SU-DHL-6 (cell line): ENCODE measurements at regions not wholly inside any gene's neighbourhood (a gene's known extent, or its start where the extent isn't known, plus 50 kb on each side); places are given as distances from the start of the nearest gene placed in this dataset.
A peak's percentile ranks its signal among the peaks of the same experiment; 100 is the strongest.
"Not testable (repeated sequence)": the region's sequence is repeated elsewhere in the genome, so short reads cannot be mapped to it uniquely, and the experiment has no call there.

Experiments used
- H2AFZ ChIP-seq: fragments of 200-600 bp; sonication (generic); 2 replicates; pipeline ENCODE4 v1.6.1; 2014; ENCODE audit warnings: low read depth, mild to moderate bottlenecking, moderate library complexity, mixed read lengths, antibody characterized with exemption, low read length; ENCODE audit not compliant: severe bottlenecking
- H3F3A ChIP-seq: fragments of 200-600 bp; shearing (Covaris generic); 2 replicates; pipeline ENCODE4 v1.6.0; 2016; ENCODE audit warnings: antibody characterized with exemption, mild to moderate bottlenecking; ENCODE audit not compliant: insufficient read depth
- H3K27ac ChIP-seq: fragments of 200-600 bp; sonication (generic); 2 replicates; pipeline ENCODE4 v1.5.1; 2016; ENCODE audit warnings: low read depth, mild to moderate bottlenecking, low read length, moderate library complexity, mixed read lengths
- H3K27me3 ChIP-seq: fragments of 200-600 bp; sonication (generic), shearing (Covaris generic); 2 replicates; pipeline ENCODE4 v1.6.0; 2014; ENCODE audit warnings: mild to moderate bottlenecking, low read length
- H3K36me3 ChIP-seq: fragments of 200-600 bp; sonication (generic); 2 replicates; pipeline ENCODE4 v1.6.1; 2014; ENCODE audit warnings: mild to moderate bottlenecking, low read length, mixed read lengths
- H3K4me2 ChIP-seq: fragments of 300-600, 200-600 bp; shearing (Covaris generic), sonication (generic); 2 replicates; pipeline ENCODE4 v1.6.0; 2014; ENCODE audit warnings: low read length, low read depth, mild to moderate bottlenecking; ENCODE audit not compliant: poor library complexity, severe bottlenecking
- H3K4me3 ChIP-seq: fragments of 200-600 bp; sonication (generic); 2 replicates; pipeline ENCODE4 v1.5.1; 2014; ENCODE audit warnings: antibody characterized with exemption, low read length, mild to moderate bottlenecking, mixed read lengths; ENCODE audit not compliant: insufficient read depth, poor library complexity, severe bottlenecking
- H3K79me2 ChIP-seq: fragments of 200-600 bp; sonication (generic); 2 replicates; pipeline ENCODE4 v1.6.1; 2014; ENCODE audit warnings: mild to moderate bottlenecking, low read length, moderate library complexity; ENCODE audit not compliant: insufficient read depth
- H3K9ac ChIP-seq: fragments of 200-600 bp; sonication (generic); 2 replicates; pipeline ENCODE4 v1.7.0; 2014; ENCODE audit warnings: mild to moderate bottlenecking, low read length
- H3K9me2 ChIP-seq: fragments of 200-600 bp; sonication (generic); replicated peaks from 2 replicates; pipeline ENCODE4 v1.6.1; 2014; ENCODE audit warnings: low read length; ENCODE audit not compliant: insufficient read depth
- H3K9me3 ChIP-seq: fragments of 200-600 bp; sonication (generic); 2 replicates; pipeline ENCODE4 v1.6.1; 2014; ENCODE audit warnings: low read length, mixed read lengths; ENCODE audit not compliant: insufficient read depth
- H4K20me1 ChIP-seq: fragments of 200-600 bp; sonication (generic); 2 replicates; pipeline ENCODE4 v1.6.1; 2014; ENCODE audit warnings: low read depth, mild to moderate bottlenecking, antibody characterized with exemption, low read length, moderate library complexity, mixed read lengths
- EZH2phosphoT487 ChIP-seq: fragments of 200-600 bp; sonication (generic), shearing (Covaris generic); conservative IDR thresholded peaks from 2 replicates; pipeline ENCODE4 v1.6.1; 2018; ENCODE audit warnings: mild to moderate bottlenecking, antibody characterized with exemption, low read length, moderate library complexity, mixed read lengths
- TF ChIP-seq, protein P1 (sequence below): fragments of 200-600 bp; sonication (generic); IDR thresholded peaks from one replicate; pipeline ENCODE4 v1.5.1; 2017; ENCODE audit warnings: antibody characterized with exemption, mild to moderate bottlenecking, low read length, moderate library complexity; ENCODE audit not compliant: insufficient read depth, poor library complexity, severe bottlenecking

DNA sequence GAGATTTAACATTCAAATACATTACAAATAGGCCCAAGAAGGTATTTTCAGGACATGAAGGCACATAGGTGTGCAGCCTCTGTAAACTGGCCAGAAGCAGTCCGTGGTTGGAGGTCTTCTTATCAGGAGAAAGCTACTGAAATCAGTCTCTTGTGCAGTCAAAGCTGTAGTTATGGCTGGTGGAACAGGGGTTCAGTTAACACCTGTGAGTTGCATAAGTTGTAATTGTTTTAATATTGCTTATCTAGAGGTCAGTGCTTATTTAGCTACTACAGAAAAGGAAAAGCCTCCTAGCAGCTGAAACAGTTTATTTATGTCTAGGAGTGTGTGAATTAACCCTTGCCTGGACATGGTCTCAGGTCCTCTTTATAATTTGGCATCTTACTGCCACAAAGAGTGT, 377.6 kb upstream of the MDGA2 start:
- no peaks in the 10 kb centered on the region for H3K9me3 ChIP-seq
- H3F3A ChIP-seq, result no peaks in the 10 kb centered on the region
- no peak for TF ChIP-seq EZH2phosphoT487
- TF ChIP-seq, protein P1, sequence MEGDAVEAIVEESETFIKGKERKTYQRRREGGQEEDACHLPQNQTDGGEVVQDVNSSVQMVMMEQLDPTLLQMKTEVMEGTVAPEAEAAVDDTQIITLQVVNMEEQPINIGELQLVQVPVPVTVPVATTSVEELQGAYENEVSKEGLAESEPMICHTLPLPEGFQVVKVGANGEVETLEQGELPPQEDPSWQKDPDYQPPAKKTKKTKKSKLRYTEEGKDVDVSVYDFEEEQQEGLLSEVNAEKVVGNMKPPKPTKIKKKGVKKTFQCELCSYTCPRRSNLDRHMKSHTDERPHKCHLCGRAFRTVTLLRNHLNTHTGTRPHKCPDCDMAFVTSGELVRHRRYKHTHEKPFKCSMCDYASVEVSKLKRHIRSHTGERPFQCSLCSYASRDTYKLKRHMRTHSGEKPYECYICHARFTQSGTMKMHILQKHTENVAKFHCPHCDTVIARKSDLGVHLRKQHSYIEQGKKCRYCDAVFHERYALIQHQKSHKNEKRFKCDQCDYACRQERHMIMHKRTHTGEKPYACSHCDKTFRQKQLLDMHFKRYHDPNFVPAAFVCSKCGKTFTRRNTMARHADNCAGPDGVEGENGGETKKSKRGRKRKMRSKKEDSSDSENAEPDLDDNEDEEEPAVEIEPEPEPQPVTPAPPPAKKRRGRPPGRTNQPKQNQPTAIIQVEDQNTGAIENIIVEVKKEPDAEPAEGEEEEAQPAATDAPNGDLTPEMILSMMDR, result no peak
- no peak overlapping the region for H3K4me3 ChIP-seq
- H2AFZ ChIP-seq, result peak overlapping the region; percentile 7
- H3K79me2 ChIP-seq, result no peaks in the 10 kb centered on the region
- H3K4me2 ChIP-seq, result no peak overlapping the region
- no peaks in the 10 kb centered on the region for H3K9me2 ChIP-seq
- H3K27ac ChIP-seq, result no peak overlapping the region
- H3K9ac ChIP-seq, result no peak overlapping the region
- no peaks in the 10 kb centered on the region for H3K27me3 ChIP-seq
- no peaks in the 10 kb centered on the region for H3K36me3 ChIP-seq
- no peaks in the 10 kb centered on the region for H4K20me1 ChIP-seq

DNA sequence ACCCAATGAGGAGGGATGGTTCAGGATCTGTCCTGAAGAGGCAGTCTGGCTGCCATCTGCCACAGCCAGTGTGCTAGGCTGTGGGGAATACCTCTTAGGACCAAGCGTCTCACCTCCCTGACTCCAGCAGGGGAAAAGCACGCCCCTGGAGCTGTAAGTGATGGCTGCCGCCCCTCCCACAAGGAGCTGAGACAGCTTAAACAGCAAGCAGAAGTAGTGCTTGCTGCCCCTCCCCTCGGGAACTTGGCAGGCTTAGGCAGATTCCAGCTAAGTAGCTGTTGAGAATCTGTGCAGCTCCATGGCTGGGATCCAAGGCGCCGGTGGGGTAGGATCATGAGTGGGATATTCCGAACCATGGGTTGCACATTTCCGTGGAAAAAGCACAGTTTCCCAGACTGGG, 360.4 kb upstream of the MDGA2 start:
- Histone ChIP-seq H3K9me3 (peaks cover 11% of the 10 kb centered on the region; the same call in 1 of the 2 replicates), H3F3A (no peaks in the 10 kb centered on the region), H3K4me2 (no peak overlapping the region), H3K27me3 (no peaks in the 10 kb centered on the region), H3K27ac (no peak overlapping the region), H4K20me1 (no peaks in the 10 kb centered on the region), H3K79me2 (no peaks in the 10 kb centered on the region), H3K9me2 (no peaks in the 10 kb centered on the region), H3K9ac (no peak overlapping the region), H2AFZ (no peak overlapping the region), H3K36me3 (no peaks in the 10 kb centered on the region), H3K4me3 (no peak overlapping the region)
- TF ChIP-seq, protein P1, result no peak
- TF ChIP-seq EZH2phosphoT487, result no peak

DNA sequence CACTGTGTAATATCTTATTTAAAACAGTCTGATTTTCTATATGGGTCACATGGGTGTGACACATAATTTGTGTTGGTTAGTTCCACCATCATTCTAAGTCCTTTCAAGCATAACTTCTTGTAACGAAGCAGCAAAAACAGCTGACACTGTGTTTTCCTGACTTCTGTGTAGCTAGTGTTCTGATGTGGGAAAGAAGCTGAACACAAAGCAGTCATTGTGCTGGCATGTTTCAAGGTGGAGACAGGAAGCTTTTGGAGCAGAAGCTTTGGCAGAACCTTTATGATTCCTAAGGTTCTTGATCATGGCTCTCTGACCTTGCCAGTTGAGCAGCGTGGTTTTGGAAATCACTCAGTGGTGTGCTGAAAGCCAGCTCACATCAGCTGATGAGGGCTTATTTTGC, 351.7 kb upstream of the MDGA2 start:
- Histone ChIP-seq H4K20me1 (no peaks in the 10 kb centered on the region), H3K9ac (no peak overlapping the region), H3K27ac (no peak overlapping the region), H3K4me3 (no peak overlapping the region), H3K36me3 (no peaks in the 10 kb centered on the region), H3K4me2 (no peak overlapping the region), H3F3A (no peaks in the 10 kb centered on the region), H3K9me3 (no peaks in the 10 kb centered on the region), H3K79me2 (no peaks in the 10 kb centered on the region), H2AFZ (peak overlapping the region; percentile 50), H3K9me2 (no peaks in the 10 kb centered on the region), H3K27me3 (no peaks in the 10 kb centered on the region)
- TF ChIP-seq EZH2phosphoT487, result no peak
- TF ChIP-seq, protein P1, result no peak

DNA sequence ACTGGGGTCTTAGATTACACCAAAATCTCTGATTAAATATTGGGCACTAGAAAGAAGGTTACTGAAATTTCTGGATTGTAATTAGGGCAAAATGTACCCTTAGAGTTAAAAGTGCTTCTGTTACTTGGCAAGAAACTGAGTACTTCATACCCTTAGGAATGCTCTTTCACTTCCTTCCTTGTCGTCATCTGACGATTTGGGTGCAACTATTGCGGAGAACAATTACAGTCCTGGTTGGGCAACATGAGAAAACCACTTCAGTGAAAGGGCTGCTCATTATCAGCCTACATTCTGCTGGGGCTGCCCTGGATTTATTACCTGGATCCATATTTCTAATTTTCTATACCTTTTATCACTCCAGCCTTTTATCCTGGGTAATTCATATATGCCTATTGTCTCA, 348.5 kb upstream of the MDGA2 start:
- Histone ChIP-seq H2AFZ (no peak overlapping the region), H4K20me1 (no peaks in the 10 kb centered on the region), H3K9me2 (no peaks in the 10 kb centered on the region), H3K9ac (no peak overlapping the region), H3K79me2 (no peaks in the 10 kb centered on the region), H3K27me3 (no peaks in the 10 kb centered on the region), H3K4me2 (no peak overlapping the region), H3K4me3 (no peak overlapping the region), H3K36me3 (no peaks in the 10 kb centered on the region), H3F3A (no peaks in the 10 kb centered on the region), H3K27ac (no peak overlapping the region), H3K9me3 (no peaks in the 10 kb centered on the region)
- no peak for TF ChIP-seq EZH2phosphoT487
- TF ChIP-seq, protein P1, result no peak

DNA sequence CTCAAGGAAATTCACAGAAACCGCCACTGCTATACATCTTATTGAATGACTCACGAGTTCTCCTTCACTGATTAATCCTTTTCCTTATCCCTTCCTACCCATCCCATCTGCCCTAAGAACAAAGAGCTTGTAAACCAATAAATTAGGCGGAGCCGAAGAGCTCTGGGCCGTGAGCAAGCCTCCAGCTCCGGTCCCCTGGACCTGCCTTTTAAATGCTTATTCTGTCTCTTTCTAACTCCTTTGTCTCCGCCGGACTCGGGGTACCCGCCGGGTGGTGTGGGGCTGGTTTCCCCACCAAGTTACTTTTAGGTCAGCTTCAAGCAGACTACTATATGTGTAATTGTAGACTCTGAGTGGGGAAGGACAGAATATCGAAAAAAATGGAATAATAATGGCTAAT, 336.1 kb upstream of the MDGA2 start:
- H3K9me3 ChIP-seq, H2AFZ ChIP-seq, H3K79me2 ChIP-seq, H3K4me3 ChIP-seq, H3F3A ChIP-seq, H3K36me3 ChIP-seq, H3K27ac ChIP-seq, H3K27me3 ChIP-seq, H3K9ac ChIP-seq, H3K4me2 ChIP-seq, H4K20me1 ChIP-seq, H3K9me2 ChIP-seq: not testable (repeated sequence)
